ENCODE measurements at regions not wholly inside any gene's neighbourhood (a gene's known extent, or its start where the extent isn't known, plus 50 kb on each side); places are given as distances from the start of the nearest gene placed in this dataset.

GRCh38 chr4:67320645-67321044 lies 224.7 kb downstream of the CENPC start:
- TF ChIP-seq CTCF (IDR thresholded peaks at IDR 0.05; ENCODE audit: extremely low read depth in 1 of 2, insufficient read depth in 1 of 2, low read depth in 1 of 2, low read length in 2 of 2), result no peak
- TF ChIP-seq POLR2A (IDR thresholded peaks at IDR 0.05; ENCODE audit: low read depth, low read length), result no peak
- no peak for TF ChIP-seq JUN (IDR thresholded peaks at IDR 0.05; ENCODE audit: borderline replicate concordance, insufficient read depth, insufficient read length, low read depth)
- no peak for TF ChIP-seq EZH2 (IDR thresholded peaks at IDR 0.05; ENCODE audit: borderline replicate concordance, low read depth, low read length, severe bottlenecking)
- no peak for TF ChIP-seq MAX (IDR thresholded peaks at IDR 0.05; ENCODE audit: insufficient read depth, insufficient read length)

Data from endothelial cell of umbilical vein (primary cell).